Vagina (tissue), 2 donors: ENCODE measurements at regions not wholly inside any gene's neighbourhood (a gene's known extent, or its start where the extent isn't known, plus 50 kb on each side); places are given as distances from the start of the nearest gene placed in this dataset.

Source experiments
- DNase-seq, 2 donors: peaks; one replicate each; pipeline ENCODE4 v3.0.0-alpha.2; 2017; ENCODE audit errors: extremely low spot score in 2 of 2
- H3K27ac ChIP-seq: fragments of 200-600 bp; sonication (generic); one replicate; pipeline ENCODE4 v1.5.1; 2019
- H3K27me3 ChIP-seq: fragments of 200-600 bp; sonication (generic); one replicate; pipeline ENCODE4 v1.5.1; 2019
- H3K36me3 ChIP-seq, 2 donors: fragments of 200-600 bp; sonication (generic); one replicate each; pipeline ENCODE4 v1.5.1; 2017 to 2019
- H3K4me1 ChIP-seq: fragments of 200-600 bp; sonication (generic); one replicate; pipeline ENCODE4 v1.5.1; 2019
- H3K4me3 ChIP-seq, 2 donors: fragments of 200-600 bp; sonication (generic); 1 replicate in 1 of 2; 2 replicates in 1 of 2; pipeline ENCODE4 v1.5.1; 2016 to 2019
- H3K9me3 ChIP-seq: fragments of 200-600 bp; sonication (generic); one replicate; pipeline ENCODE4 v1.5.1; 2019
- CTCF ChIP-seq, 3 experiments: fragments of 450-650 bp in 2 of 3; fragments of 200-600 bp in 1 of 3; sonication (generic) in 1 of 3; IDR thresholded peaks; one replicate each; pipeline ENCODE4 v1.5.1; 2017 to 2019; ENCODE audit warnings: antibody characterized with exemption in 3 of 3, mild to moderate bottlenecking in 2 of 3, moderate library complexity in 2 of 3
- POLR2A ChIP-seq, 2 donors: fragments of 450-650 bp; IDR thresholded peaks; one replicate each; pipeline ENCODE4 v1.6.1; 2017; ENCODE audit warnings: antibody characterized with exemption in 2 of 2, mild to moderate bottlenecking in 2 of 2, moderate library complexity in 2 of 2
- POLR2AphosphoS5 ChIP-seq, 2 donors: sonication (generic); formaldehyde crosslinking; IDR thresholded peaks; one replicate each; pipeline ENCODE4 v1.9.0; 2017; ENCODE audit warnings: antibody characterized with exemption in 2 of 2, mild to moderate bottlenecking in 2 of 2, low read depth in 1 of 2; ENCODE audit not compliant: insufficient read depth in 1 of 2
- intact Hi-C: fragments of 100-400 bp; cut with DNase I; formaldehyde crosslinking; loops from one replicate; pipeline ENCODE4 v1.15.1; 2023

- Histone ChIP-seq H3K36me3 (no peaks in the 10 kb centered on the region), H3K9me3 (no peaks in the 10 kb centered on the region), H3K27ac (no peak overlapping the region), H3K4me3 (no peak overlapping the region), H3K27me3 (no peaks in the 10 kb centered on the region), H3K4me1 (no peaks in the 10 kb centered on the region)
- DNase-seq: no peak
- intact Hi-C loops: no loop called here
- TF ChIP-seq POLR2AphosphoS5 (IDR thresholded peaks at IDR 0.05; ENCODE audit: insufficient read depth in 1 of 2, low read depth in 1 of 2): no peak
- no peak for TF ChIP-seq CTCF (IDR thresholded peaks at IDR 0.05)
- TF ChIP-seq POLR2A (IDR thresholded peaks at IDR 0.05): no peak
Observed at GRCh38 chr1:80894921-80895320, 905.8 kb upstream of the ADGRL2 start.

- intact Hi-C loops: no loop called here
- TF ChIP-seq POLR2AphosphoS5 (IDR thresholded peaks at IDR 0.05; ENCODE audit: insufficient read depth in 1 of 2, low read depth in 1 of 2) (no peak), CTCF (IDR thresholded peaks at IDR 0.05) (no peak), POLR2A (IDR thresholded peaks at IDR 0.05) (no peak)
- Histone ChIP-seq H3K27ac (no peak overlapping the region), H3K27me3 (no peaks in the 10 kb centered on the region), H3K9me3 (no peaks in the 10 kb centered on the region), H3K4me1 (no peaks in the 10 kb centered on the region), H3K36me3 (no peaks in the 10 kb centered on the region), H3K4me3 (no peak overlapping the region)
- no peak for DNase-seq
Observed at GRCh38 chr1:80893115-80893514, 907.6 kb upstream of the ADGRL2 start.

GRCh38 chr1:80892539-80892938 is 908.2 kb upstream of the ADGRL2 start:
- no peak overlapping the region for H3K27ac ChIP-seq
- H3K4me1 ChIP-seq: no peaks in the 10 kb centered on the region
- H3K27me3 ChIP-seq: no peaks in the 10 kb centered on the region
- intact Hi-C loops: no loop called here
- H3K9me3 ChIP-seq: no peaks in the 10 kb centered on the region
- H3K36me3 ChIP-seq: no peaks in the 10 kb centered on the region
- no peak overlapping the region for H3K4me3 ChIP-seq
- no peak for TF ChIP-seq POLR2A (IDR thresholded peaks at IDR 0.05)
- no peak for TF ChIP-seq CTCF (IDR thresholded peaks at IDR 0.05)
- TF ChIP-seq POLR2AphosphoS5 (IDR thresholded peaks at IDR 0.05; ENCODE audit: insufficient read depth in 1 of 2, low read depth in 1 of 2): no peak
- no peak for DNase-seq

GRCh38 chr1:80891871-80892270 is 908.9 kb upstream of the ADGRL2 start:
- intact Hi-C loops: no loop called here
- Histone ChIP-seq H3K27me3 (no peaks in the 10 kb centered on the region), H3K9me3 (no peaks in the 10 kb centered on the region), H3K36me3 (no peaks in the 10 kb centered on the region), H3K27ac (no peak overlapping the region), H3K4me3 (no peak overlapping the region), H3K4me1 (no peaks in the 10 kb centered on the region)
- TF ChIP-seq CTCF (IDR thresholded peaks at IDR 0.05): no peak
- no peak for TF ChIP-seq POLR2A (IDR thresholded peaks at IDR 0.05)
- DNase-seq: no peak

GRCh38 chr1:80882553-80882952 is 918.2 kb upstream of the ADGRL2 start:
- no peaks in the 10 kb centered on the region for H3K36me3 ChIP-seq
- no peaks in the 10 kb centered on the region for H3K4me1 ChIP-seq

More at GRCh38 chr1:80882553-80882952, 918.2 kb upstream of the ADGRL2 start:
- H3K27ac ChIP-seq: no peak overlapping the region
- intact Hi-C loops: no loop called here
- no peak overlapping the region for H3K4me3 ChIP-seq
- no peaks in the 10 kb centered on the region for H3K9me3 ChIP-seq
- no peak for DNase-seq
- TF ChIP-seq CTCF (IDR thresholded peaks at IDR 0.05) (no peak), POLR2AphosphoS5 (IDR thresholded peaks at IDR 0.05; ENCODE audit: insufficient read depth in 1 of 2, low read depth in 1 of 2) (no peak), POLR2A (IDR thresholded peaks at IDR 0.05) (no peak)
- no peaks in the 10 kb centered on the region for H3K27me3 ChIP-seq
